ENCODE measurements at regions not wholly inside any gene's neighbourhood (a gene's known extent, or its start where the extent isn't known, plus 50 kb on each side); places are given as distances from the start of the nearest gene placed in this dataset.

DNA sequence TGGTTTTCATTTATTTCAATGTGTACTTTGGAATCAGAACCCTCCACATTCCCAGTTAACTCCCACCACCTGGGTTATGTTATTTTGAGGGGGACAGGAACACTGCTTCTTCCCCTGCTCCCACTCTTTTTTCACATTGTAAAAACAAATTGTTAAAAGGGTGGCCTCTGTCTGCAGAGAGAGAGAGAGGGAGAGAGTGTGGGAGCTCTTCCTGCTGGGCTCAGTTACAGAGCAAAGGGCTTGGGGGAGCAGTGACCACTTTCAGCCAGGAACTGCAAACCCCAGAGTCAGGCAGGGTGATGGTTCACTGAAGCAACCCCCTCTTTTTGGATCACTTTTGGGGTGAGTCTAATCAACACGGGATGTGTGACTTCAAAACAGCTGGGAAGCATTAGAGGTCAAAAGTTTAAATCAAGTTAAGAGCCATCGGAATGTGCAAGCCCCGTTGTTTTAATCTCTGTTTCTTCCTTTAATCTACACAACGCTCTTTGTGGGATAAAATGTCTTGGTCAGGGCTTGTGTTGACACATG is 577.0 kb upstream of the CDH11 start:
- DNase-seq: no peak
- intact Hi-C loops (cut with micrococcal nuclease) (loop anchor here (5.0 kb wide), 1 partner anchor 438 kb away; no protein-coding TSS in a partner anchor), in situ Hi-C loops (cut with MboI; ENCODE audit: low sequenced_read_pairs) (no loop called here), dilution Hi-C loops (cut with HindIII; ENCODE audit: low sequenced_read_pairs, unreplicated experiment) (no loop called here)
- no peak overlapping the region for H3K4ac ChIP-seq (ENCODE audit: low read depth, low read length)
- H3K56ac ChIP-seq (ENCODE audit: extremely low read depth, insufficient read depth, low read length): no peak overlapping the region
- no peak overlapping the region for H2AFZ ChIP-seq (replicated peaks; ENCODE audit: low read length, poor library complexity)
- POLR2A ChIA-PET (ENCODE audit: unreplicated experiment): no interaction called here
- H3K27me3 ChIP-seq (ENCODE audit: control insufficient read depth, insufficient read depth, low read length): no peaks in the 10 kb centered on the region
- no peak for TF ChIP-seq MAZ (IDR thresholded peaks at IDR 0.05; ENCODE audit: borderline replicate concordance, low read depth, low read length)
- TF ChIP-seq, protein P1, sequence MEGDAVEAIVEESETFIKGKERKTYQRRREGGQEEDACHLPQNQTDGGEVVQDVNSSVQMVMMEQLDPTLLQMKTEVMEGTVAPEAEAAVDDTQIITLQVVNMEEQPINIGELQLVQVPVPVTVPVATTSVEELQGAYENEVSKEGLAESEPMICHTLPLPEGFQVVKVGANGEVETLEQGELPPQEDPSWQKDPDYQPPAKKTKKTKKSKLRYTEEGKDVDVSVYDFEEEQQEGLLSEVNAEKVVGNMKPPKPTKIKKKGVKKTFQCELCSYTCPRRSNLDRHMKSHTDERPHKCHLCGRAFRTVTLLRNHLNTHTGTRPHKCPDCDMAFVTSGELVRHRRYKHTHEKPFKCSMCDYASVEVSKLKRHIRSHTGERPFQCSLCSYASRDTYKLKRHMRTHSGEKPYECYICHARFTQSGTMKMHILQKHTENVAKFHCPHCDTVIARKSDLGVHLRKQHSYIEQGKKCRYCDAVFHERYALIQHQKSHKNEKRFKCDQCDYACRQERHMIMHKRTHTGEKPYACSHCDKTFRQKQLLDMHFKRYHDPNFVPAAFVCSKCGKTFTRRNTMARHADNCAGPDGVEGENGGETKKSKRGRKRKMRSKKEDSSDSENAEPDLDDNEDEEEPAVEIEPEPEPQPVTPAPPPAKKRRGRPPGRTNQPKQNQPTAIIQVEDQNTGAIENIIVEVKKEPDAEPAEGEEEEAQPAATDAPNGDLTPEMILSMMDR (conservative IDR thresholded peaks at IDR 0.05; ENCODE audit: low read depth, low read length): no peak
- no peak for TF ChIP-seq ELK1 (IDR thresholded peaks at IDR 0.05; ENCODE audit: borderline replicate concordance, low read depth, low read length)
- no peak for TF ChIP-seq RAD21 (IDR thresholded peaks at IDR 0.05; ENCODE audit: low read length)
- TF ChIP-seq, protein P2, sequence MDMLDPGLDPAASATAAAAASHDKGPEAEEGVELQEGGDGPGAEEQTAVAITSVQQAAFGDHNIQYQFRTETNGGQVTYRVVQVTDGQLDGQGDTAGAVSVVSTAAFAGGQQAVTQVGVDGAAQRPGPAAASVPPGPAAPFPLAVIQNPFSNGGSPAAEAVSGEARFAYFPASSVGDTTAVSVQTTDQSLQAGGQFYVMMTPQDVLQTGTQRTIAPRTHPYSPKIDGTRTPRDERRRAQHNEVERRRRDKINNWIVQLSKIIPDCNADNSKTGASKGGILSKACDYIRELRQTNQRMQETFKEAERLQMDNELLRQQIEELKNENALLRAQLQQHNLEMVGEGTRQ (IDR thresholded peaks at IDR 0.05; ENCODE audit: low read depth, low read length): no peak
- TF ChIP-seq NFE2L2 (IDR thresholded peaks at IDR 0.05; ENCODE audit: low read depth, low read length): no peak
- TF ChIP-seq CEBPB (IDR thresholded peaks at IDR 0.05; ENCODE audit: low read depth, low read length): no peak
- no peak for TF ChIP-seq RCOR1 (IDR thresholded peaks at IDR 0.05; ENCODE audit: insufficient replicate concordance, low read length)
- TF ChIP-seq SMC3 (IDR thresholded peaks at IDR 0.05; ENCODE audit: low read depth, low read length): no peak
- no peak for TF ChIP-seq MXI1 (IDR thresholded peaks at IDR 0.05; ENCODE audit: borderline replicate concordance, low read depth, low read length)
- TF ChIP-seq POLR2A (IDR thresholded peaks at IDR 0.05; ENCODE audit: low read depth, low read length): no peak
- no peak for TF ChIP-seq BHLHE40 (IDR thresholded peaks at IDR 0.05; ENCODE audit: low read depth, low read length)
- no peak for TF ChIP-seq CHD1 (IDR thresholded peaks at IDR 0.05; ENCODE audit: low read depth, low read length)
- no peak for TF ChIP-seq FOS (IDR thresholded peaks at IDR 0.05; ENCODE audit: low read depth, low read length)
- TF ChIP-seq MAFK (IDR thresholded peaks at IDR 0.05; ENCODE audit: low read depth, low read length): no peak
- TF ChIP-seq RFX5 (IDR thresholded peaks at IDR 0.05; ENCODE audit: low read depth, low read length): no peak
- no peak overlapping the region for H2BK20ac ChIP-seq (ENCODE audit: low read depth, low read length)
- H2AK9ac ChIP-seq (replicated peaks; ENCODE audit: low read depth, low read length, poor library complexity): no peak overlapping the region
- peak overlapping the region; percentile 2; the same call in 1 of the 2 replicates for H3K18ac ChIP-seq (ENCODE audit: low read depth, low read length)
- H3K9me1 ChIP-seq (ENCODE audit: insufficient read depth, low read length): no peaks in the 10 kb centered on the region
- H3K9me3 ChIP-seq (ENCODE audit: control insufficient read depth, insufficient read depth, low read length): no peaks in the 10 kb centered on the region
- CTCF ChIA-PET: interaction anchor here (0.6 kb wide), 1 partner anchor 49 kb away, joined by 3 read pairs; no protein-coding TSS in a partner anchor
- H3K9ac ChIP-seq (ENCODE audit: low read depth, low read length): no peak overlapping the region
- no peaks in the 10 kb centered on the region for H3K79me1 ChIP-seq (ENCODE audit: low read depth in 1 of 2, low read length in 2 of 2)
- H3K36me3 ChIP-seq (ENCODE audit: control insufficient read depth, insufficient read depth, low read length): no peaks in the 10 kb centered on the region
- BruUV-seq (replicated peaks): no TSS peak
- no peak overlapping the region for H4K8ac ChIP-seq (ENCODE audit: low read depth in 2 of 2, low read length in 2 of 2)
- peak overlapping the region; percentile 10; the same call in 1 of the 2 replicates for H3K27ac ChIP-seq (ENCODE audit: insufficient read depth, low read length)
- no peaks in the 10 kb centered on the region for H4K20me1 ChIP-seq (ENCODE audit: insufficient read depth, low read length)
- H3K14ac ChIP-seq (replicated peaks; ENCODE audit: low read depth, low read length): no peak overlapping the region
- H3K23ac ChIP-seq (ENCODE audit: low read depth, low read length): no peak overlapping the region
- H3K4me1 ChIP-seq (ENCODE audit: control insufficient read depth, insufficient read depth, low read length): peaks cover 10% of the 10 kb centered on the region; the same call in 1 of the 2 replicates
- no peak overlapping the region for H2AK5ac ChIP-seq (ENCODE audit: low read depth, low read length)
- no peak overlapping the region; the same call in 1 of the 2 replicates for H4K5ac ChIP-seq (ENCODE audit: low read depth, low read length)
- H2BK5ac ChIP-seq (ENCODE audit: low read depth, low read length, poor library complexity, severe bottlenecking): no peak overlapping the region
- no CpG with 5 or more reads among the region's 4 CpGs for WGBS, 2 experiments (ENCODE audit: extremely low coverage in 2 of 2, insufficient read length in 1 of 2)
- H4K91ac ChIP-seq (ENCODE audit: insufficient read depth, low read depth, low read length): no peak overlapping the region; the same call in 1 of the 2 replicates
- no peak overlapping the region; the same call in 2 of the 3 replicates for H2BK15ac ChIP-seq (ENCODE audit: low read depth, low read length)
- peak; percentile 61 for ATAC-seq (ENCODE audit: low read depth)
- H2BK120ac ChIP-seq (ENCODE audit: low read depth, low read length): no peak overlapping the region
- no peak overlapping the region for H3K4me3 ChIP-seq (ENCODE audit: insufficient read depth, low read depth, low read length)
- peak overlapping the region; percentile 2; the same call in 1 of the 2 replicates for H3K4me2 ChIP-seq (ENCODE audit: low read depth, low read length)
